ENCODE measurements at regions not wholly inside any gene's neighbourhood (a gene's known extent, or its start where the extent isn't known, plus 50 kb on each side); places are given as distances from the start of the nearest gene placed in this dataset.

DNA sequence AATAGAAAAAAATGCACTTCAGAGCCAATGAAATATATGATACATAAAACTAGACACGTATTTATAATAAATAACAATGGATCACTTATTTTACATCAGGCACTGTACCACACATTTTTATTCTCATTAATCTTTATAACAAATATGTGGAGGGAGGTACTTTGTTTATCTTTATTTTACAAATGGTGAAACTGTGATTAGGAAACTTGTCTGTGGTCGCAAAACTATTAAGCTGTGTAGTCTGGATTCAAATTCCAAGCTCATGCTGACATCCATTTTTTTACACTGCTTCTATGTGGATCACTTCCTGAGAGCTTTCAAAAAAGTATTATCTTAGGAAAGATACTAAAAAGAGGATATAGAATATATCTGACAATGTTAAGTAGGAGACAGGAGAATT, 978.6 kb downstream of the SORCS1 start:
- Histone ChIP-seq H3K4me1 (ENCODE audit: control insufficient read depth in 1 of 2, insufficient read depth in 2 of 2, low read length in 2 of 2) (no peaks in the 10 kb centered on the region), H3K9me3 (ENCODE audit: control insufficient read depth in 1 of 2, low read length in 2 of 2) (no peaks in the 10 kb centered on the region), H3K27ac (ENCODE audit: low read length) (no peak overlapping the region), H3K4me3 (ENCODE audit: low read depth in 1 of 2, low read length in 2 of 2) (no peak overlapping the region), H3K36me3 (ENCODE audit: control insufficient read depth in 1 of 2, insufficient read depth in 2 of 2, low read length in 2 of 2) (no peaks in the 10 kb centered on the region), H3K27me3 (ENCODE audit: low read depth, low read length) (no peaks in the 10 kb centered on the region)

DNA sequence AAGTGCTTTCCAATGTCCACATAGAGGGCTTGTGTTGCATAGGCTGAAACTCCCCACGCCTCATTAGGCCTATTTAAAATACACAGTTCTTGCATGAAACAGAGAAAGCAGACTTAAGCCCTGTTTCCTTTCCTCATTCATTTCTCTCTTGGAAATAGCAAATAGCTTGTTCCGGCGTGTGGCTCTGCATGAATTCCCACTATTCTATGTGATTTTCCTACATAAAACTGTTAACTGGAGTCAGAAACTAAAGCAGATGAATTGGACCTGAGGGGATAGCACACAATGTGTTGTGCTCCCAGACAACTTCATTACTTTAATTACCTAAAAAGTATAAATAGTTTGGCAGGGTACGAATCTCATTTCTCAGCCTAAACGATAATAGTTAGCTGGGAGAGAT, 981.5 kb downstream of the SORCS1 start:
- H3K4me3 ChIP-seq (ENCODE audit: low read depth in 1 of 2, low read length in 2 of 2), result no peak overlapping the region
- no peaks in the 10 kb centered on the region for H3K36me3 ChIP-seq (ENCODE audit: control insufficient read depth in 1 of 2, insufficient read depth in 2 of 2, low read length in 2 of 2)
- H3K27me3 ChIP-seq (ENCODE audit: low read depth, low read length), result no peaks in the 10 kb centered on the region
- no peaks in the 10 kb centered on the region for H3K4me1 ChIP-seq (ENCODE audit: control insufficient read depth in 1 of 2, insufficient read depth in 2 of 2, low read length in 2 of 2)
- no peak overlapping the region for H3K27ac ChIP-seq (ENCODE audit: low read length)
- no peaks in the 10 kb centered on the region for H3K9me3 ChIP-seq (ENCODE audit: control insufficient read depth in 1 of 2, low read length in 2 of 2)

DNA sequence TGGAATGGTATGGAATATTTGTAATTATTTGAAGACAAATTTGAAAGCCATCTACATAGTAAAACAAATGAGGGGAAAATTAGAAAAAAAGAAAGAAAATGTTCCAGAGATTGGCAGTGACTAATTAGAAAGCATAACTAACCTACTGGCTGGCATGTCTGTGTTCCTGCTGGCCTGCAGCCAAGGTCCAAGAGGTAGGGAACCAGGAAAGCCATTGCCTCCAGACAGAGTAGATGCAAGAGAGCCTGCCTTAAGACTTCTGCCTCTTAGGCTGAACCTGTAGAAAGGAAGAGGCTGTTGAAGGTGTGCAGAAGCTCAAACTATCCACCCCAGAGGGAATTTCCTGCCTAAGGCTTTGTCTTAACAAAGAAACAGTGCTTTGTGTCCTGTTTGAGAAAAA, 982.0 kb downstream of the SORCS1 start:
- no peak overlapping the region for H3K27ac ChIP-seq (ENCODE audit: low read length)
- H3K4me3 ChIP-seq (ENCODE audit: low read depth in 1 of 2, low read length in 2 of 2), result no peak overlapping the region
- no peaks in the 10 kb centered on the region for H3K4me1 ChIP-seq (ENCODE audit: control insufficient read depth in 1 of 2, insufficient read depth in 2 of 2, low read length in 2 of 2)
- H3K36me3 ChIP-seq (ENCODE audit: control insufficient read depth in 1 of 2, insufficient read depth in 2 of 2, low read length in 2 of 2), result no peaks in the 10 kb centered on the region
- no peaks in the 10 kb centered on the region for H3K27me3 ChIP-seq (ENCODE audit: low read depth, low read length)
- no peaks in the 10 kb centered on the region for H3K9me3 ChIP-seq (ENCODE audit: control insufficient read depth in 1 of 2, low read length in 2 of 2)

DNA sequence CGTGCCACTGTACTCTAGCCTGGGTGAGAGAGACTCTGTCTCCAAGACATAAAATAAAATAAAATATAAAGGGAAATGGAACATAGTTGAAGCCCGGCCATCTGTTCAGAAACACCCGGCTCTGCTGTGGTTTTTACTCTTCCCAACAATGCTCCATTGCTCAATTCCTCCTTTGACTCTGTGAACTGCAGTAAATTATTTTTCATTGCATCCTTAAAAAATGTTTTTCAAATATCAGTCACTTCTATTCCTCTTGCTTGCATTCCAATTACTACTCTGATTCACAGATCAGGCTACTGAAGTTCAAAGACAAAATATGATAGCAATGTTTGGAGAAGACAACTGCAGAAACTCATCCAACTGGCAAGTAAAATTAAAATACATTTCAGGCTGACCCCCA, 983.0 kb downstream of the SORCS1 start:
- no peak overlapping the region for H3K4me3 ChIP-seq (ENCODE audit: low read depth in 1 of 2, low read length in 2 of 2)
- H3K4me1 ChIP-seq (ENCODE audit: control insufficient read depth in 1 of 2, insufficient read depth in 2 of 2, low read length in 2 of 2), result no peaks in the 10 kb centered on the region
- no peaks in the 10 kb centered on the region for H3K9me3 ChIP-seq (ENCODE audit: control insufficient read depth in 1 of 2, low read length in 2 of 2)
- no peak overlapping the region for H3K27ac ChIP-seq (ENCODE audit: low read length)
- no peaks in the 10 kb centered on the region for H3K36me3 ChIP-seq (ENCODE audit: control insufficient read depth in 1 of 2, insufficient read depth in 2 of 2, low read length in 2 of 2)
- H3K27me3 ChIP-seq (ENCODE audit: low read depth, low read length), result no peaks in the 10 kb centered on the region

DNA sequence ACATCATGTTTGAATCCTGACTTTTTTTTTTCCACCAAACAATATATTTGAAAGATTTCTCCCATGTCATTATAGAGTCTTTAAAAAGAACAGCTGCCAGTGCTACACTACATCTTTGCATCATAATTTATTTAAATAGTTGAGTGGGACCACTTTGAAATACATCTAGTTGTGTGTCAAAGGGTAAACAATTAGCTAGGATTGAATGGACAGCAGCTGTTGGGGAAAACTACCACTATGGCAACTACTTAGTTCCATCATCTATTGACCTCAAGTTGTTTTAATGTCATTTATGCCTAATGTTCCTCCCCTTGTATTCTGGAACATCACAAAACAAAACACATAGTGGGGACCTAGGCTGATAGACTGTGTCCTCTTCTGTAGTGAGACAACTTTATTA, 985.1 kb downstream of the SORCS1 start:
- no peak overlapping the region for H3K4me3 ChIP-seq (ENCODE audit: low read depth in 1 of 2, low read length in 2 of 2)
- H3K27ac ChIP-seq (ENCODE audit: low read length), result no peak overlapping the region
- no peaks in the 10 kb centered on the region for H3K4me1 ChIP-seq (ENCODE audit: control insufficient read depth in 1 of 2, insufficient read depth in 2 of 2, low read length in 2 of 2)
- H3K9me3 ChIP-seq (ENCODE audit: control insufficient read depth in 1 of 2, low read length in 2 of 2), result no peaks in the 10 kb centered on the region
- H3K27me3 ChIP-seq (ENCODE audit: low read depth, low read length), result no peaks in the 10 kb centered on the region
- H3K36me3 ChIP-seq (ENCODE audit: control insufficient read depth in 1 of 2, insufficient read depth in 2 of 2, low read length in 2 of 2), result no peaks in the 10 kb centered on the region

DNA sequence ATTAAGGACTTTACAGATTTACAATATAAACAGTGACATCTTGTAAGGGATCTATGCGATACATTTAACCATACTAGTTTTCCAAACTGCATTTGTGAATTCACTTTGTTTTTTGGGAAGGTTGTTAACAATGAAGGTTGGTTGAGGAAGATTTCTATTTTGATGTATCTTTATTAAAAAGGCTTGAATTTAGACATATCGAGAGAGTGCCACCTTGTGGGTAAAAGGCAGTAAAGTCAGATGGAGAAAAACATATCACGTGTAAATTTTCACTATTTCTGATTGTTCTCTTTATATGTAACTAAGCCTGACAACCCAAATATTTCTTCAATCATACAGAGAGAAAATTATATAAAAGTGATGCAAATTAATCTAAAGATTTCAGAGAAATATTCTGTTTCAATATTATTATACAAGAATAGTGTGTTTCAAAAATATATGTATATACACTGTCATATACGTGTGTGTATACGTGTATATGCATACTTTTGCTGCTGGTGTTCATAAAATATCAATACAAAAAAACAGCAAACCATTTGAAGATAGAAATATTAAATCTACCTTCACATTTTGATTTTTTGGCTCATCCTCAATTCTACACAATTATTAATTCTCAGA, 988.6 kb downstream of the SORCS1 start:
- Histone ChIP-seq H3K27ac (ENCODE audit: low read length) (no peak overlapping the region), H3K4me1 (ENCODE audit: control insufficient read depth in 1 of 2, insufficient read depth in 2 of 2, low read length in 2 of 2) (no peaks in the 10 kb centered on the region), H3K4me3 (ENCODE audit: low read depth in 1 of 2, low read length in 2 of 2) (no peak overlapping the region), H3K9me3 (ENCODE audit: control insufficient read depth in 1 of 2, low read length in 2 of 2) (no peaks in the 10 kb centered on the region), H3K36me3 (ENCODE audit: control insufficient read depth in 1 of 2, insufficient read depth in 2 of 2, low read length in 2 of 2) (no peaks in the 10 kb centered on the region), H3K27me3 (ENCODE audit: low read depth, low read length) (no peaks in the 10 kb centered on the region)

DNA sequence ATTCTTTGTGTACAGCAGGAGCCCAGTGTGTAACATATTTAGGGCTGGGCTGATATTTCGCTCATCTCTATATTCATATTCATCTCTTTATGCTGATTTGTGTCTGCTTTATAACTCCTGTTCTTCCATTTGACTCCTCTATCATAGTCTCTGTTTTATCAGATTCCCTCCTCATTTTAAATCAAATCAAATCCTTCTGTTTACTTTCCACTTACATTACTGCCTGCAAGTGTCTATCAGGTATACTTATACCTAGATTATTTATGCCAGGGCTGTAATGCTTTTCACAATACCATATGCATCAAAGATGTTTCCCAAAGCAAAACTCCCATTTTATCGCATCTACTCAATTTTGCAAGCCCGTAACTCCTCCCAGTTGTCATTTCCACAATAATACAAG, 990.7 kb downstream of the SORCS1 start:
- Histone ChIP-seq H3K4me1 (ENCODE audit: control insufficient read depth in 1 of 2, insufficient read depth in 2 of 2, low read length in 2 of 2) (no peaks in the 10 kb centered on the region), H3K27me3 (ENCODE audit: low read depth, low read length) (no peaks in the 10 kb centered on the region), H3K4me3 (ENCODE audit: low read depth in 1 of 2, low read length in 2 of 2) (no peak overlapping the region), H3K27ac (ENCODE audit: low read length) (no peak overlapping the region), H3K36me3 (ENCODE audit: control insufficient read depth in 1 of 2, insufficient read depth in 2 of 2, low read length in 2 of 2) (no peaks in the 10 kb centered on the region), H3K9me3 (ENCODE audit: control insufficient read depth in 1 of 2, low read length in 2 of 2) (no peaks in the 10 kb centered on the region)

DNA sequence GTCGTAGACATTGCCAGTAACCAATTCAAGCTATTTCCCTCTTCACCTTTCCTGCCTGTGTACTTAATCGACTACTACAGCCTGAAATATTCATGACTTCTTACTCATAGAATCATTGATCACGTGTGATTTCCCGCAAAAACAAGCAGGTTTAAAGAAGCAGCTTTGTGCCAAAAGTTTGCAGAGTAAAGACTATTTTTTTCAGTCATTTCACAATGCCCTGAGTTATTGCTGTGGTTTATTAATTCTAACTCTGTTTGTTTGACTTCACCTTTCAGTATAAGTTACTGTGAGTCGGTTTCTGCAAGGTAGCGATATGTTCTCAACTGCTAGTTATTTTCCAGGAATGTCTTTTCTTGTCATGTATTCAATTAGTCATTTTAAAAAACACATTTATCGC, 995.3 kb downstream of the SORCS1 start:
- Histone ChIP-seq H3K9me3 (ENCODE audit: control insufficient read depth in 1 of 2, low read length in 2 of 2) (no peaks in the 10 kb centered on the region), H3K27me3 (ENCODE audit: low read depth, low read length) (no peaks in the 10 kb centered on the region), H3K27ac (ENCODE audit: low read length) (no peak overlapping the region)

DNA sequence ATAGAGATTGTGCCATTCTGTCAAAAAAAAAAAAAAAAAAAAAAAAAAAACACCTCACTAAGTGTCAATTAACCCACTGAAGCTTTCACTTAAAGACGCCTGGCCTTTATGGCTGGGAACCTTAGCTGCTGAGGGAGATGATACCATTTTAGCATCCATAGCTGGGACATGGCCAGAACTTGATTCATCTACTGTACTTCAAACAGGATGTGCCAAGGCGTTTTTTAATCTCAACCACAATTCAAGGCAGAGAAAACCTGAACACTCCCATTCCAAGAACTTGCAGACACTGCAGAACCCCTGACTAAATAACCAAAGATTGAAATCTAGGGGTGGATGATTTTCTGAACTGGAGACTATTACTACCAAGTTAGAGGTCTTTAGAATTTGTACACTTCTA, 996.6 kb downstream of the SORCS1 start:
- Histone ChIP-seq H3K9me3 (ENCODE audit: control insufficient read depth in 1 of 2, low read length in 2 of 2) (no peaks in the 10 kb centered on the region), H3K27ac (ENCODE audit: low read length) (no peak overlapping the region), H3K4me3 (ENCODE audit: low read depth in 1 of 2, low read length in 2 of 2) (no peak overlapping the region), H3K36me3 (ENCODE audit: control insufficient read depth in 1 of 2, insufficient read depth in 2 of 2, low read length in 2 of 2) (no peaks in the 10 kb centered on the region), H3K27me3 (ENCODE audit: low read depth, low read length) (no peaks in the 10 kb centered on the region), H3K4me1 (ENCODE audit: control insufficient read depth in 1 of 2, insufficient read depth in 2 of 2, low read length in 2 of 2) (no peaks in the 10 kb centered on the region)

More for the DNA sequence above, 995.3 kb downstream of the SORCS1 start:
- no peak overlapping the region for H3K4me3 ChIP-seq (ENCODE audit: low read depth in 1 of 2, low read length in 2 of 2)
- no peaks in the 10 kb centered on the region for H3K4me1 ChIP-seq (ENCODE audit: control insufficient read depth in 1 of 2, insufficient read depth in 2 of 2, low read length in 2 of 2)
- no peaks in the 10 kb centered on the region for H3K36me3 ChIP-seq (ENCODE audit: control insufficient read depth in 1 of 2, insufficient read depth in 2 of 2, low read length in 2 of 2)

DNA sequence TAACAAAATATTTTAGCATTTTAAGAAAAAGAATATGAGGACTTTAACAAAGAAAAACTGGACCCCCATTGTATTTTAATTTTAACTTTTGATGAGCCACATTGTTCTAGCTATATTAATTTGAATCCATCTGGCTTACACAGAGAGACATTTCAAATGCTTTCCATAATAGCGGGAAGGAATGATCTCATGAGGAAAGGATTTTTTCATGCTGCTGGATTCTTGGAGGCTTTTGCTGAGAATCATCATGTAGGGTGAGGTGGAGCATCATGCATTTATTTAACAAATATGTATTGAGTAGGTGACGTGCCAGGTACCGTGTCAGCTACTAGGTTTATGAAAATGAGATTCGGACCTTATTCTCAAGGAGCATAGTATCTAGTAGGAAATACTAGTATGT, 1006.3 kb downstream of the SORCS1 start:
- no peaks in the 10 kb centered on the region for H3K36me3 ChIP-seq (ENCODE audit: control insufficient read depth in 1 of 2, insufficient read depth in 2 of 2, low read length in 2 of 2)
- H3K4me3 ChIP-seq (ENCODE audit: low read depth in 1 of 2, low read length in 2 of 2), result no peak overlapping the region
- H3K27me3 ChIP-seq (ENCODE audit: low read depth, low read length), result no peaks in the 10 kb centered on the region
- H3K9me3 ChIP-seq (ENCODE audit: control insufficient read depth in 1 of 2, low read length in 2 of 2), result no peaks in the 10 kb centered on the region
- no peaks in the 10 kb centered on the region for H3K4me1 ChIP-seq (ENCODE audit: control insufficient read depth in 1 of 2, insufficient read depth in 2 of 2, low read length in 2 of 2)
- H3K27ac ChIP-seq (ENCODE audit: low read length), result no peak overlapping the region

DNA sequence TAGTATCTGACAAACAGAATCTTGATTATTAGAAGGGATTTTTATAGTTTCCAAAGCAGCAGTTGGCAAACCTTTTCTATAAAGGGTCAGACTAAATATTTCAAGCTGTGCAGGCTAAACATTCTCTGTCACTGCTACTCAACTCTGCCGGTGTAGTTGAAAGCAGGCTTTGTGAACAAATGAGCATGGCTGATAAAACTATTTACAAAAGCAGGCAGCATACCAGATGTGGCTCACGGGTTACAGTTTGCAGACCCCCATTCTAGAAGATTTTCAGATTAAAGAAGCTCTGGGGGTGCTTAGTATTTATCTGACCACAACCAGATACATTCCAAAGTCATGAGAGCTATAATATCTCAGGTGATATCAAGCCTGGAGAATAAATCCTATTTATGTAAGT, 1017.5 kb downstream of the SORCS1 start:
- H3K36me3 ChIP-seq (ENCODE audit: control insufficient read depth in 1 of 2, insufficient read depth in 2 of 2, low read length in 2 of 2), result no peaks in the 10 kb centered on the region
- H3K4me3 ChIP-seq (ENCODE audit: low read depth in 1 of 2, low read length in 2 of 2), result no peak overlapping the region
- no peak overlapping the region for H3K27ac ChIP-seq (ENCODE audit: low read length)
- peaks cover 0 to 8% of the 10 kb centered on the region in 2 donors for H3K4me1 ChIP-seq (ENCODE audit: control insufficient read depth in 1 of 2, insufficient read depth in 2 of 2, low read length in 2 of 2)
- H3K27me3 ChIP-seq (ENCODE audit: low read depth, low read length), result no peaks in the 10 kb centered on the region
- H3K9me3 ChIP-seq (ENCODE audit: control insufficient read depth in 1 of 2, low read length in 2 of 2), result peaks cover 0 to 4% of the 10 kb centered on the region in 2 donors

DNA sequence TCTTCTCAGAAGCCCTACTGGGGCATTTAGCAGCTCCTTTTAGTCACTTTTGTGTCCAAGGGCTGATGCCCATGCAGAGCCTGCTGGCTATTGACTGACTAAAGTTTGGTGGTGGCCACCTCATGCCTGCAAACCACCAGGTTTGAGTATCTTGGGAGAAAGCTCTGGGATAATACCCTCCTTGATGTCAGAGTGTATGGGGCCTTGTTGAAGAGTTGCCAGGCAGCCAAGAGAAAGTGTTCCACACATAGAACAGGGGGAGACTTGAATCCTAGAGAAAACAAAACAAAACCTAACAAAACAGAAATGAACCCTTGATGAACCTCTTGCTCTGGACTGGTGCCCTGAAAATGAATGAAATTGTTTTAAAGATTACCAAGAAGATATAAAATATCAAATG, 1024.6 kb downstream of the SORCS1 start:
- Histone ChIP-seq H3K4me1 (ENCODE audit: control insufficient read depth in 1 of 2, insufficient read depth in 2 of 2, low read length in 2 of 2) (peaks cover 0 to 3% of the 10 kb centered on the region in 2 donors), H3K27ac (ENCODE audit: low read length) (no peak overlapping the region), H3K9me3 (ENCODE audit: control insufficient read depth in 1 of 2, low read length in 2 of 2) (no peaks in the 10 kb centered on the region), H3K27me3 (ENCODE audit: low read depth, low read length) (no peaks in the 10 kb centered on the region), H3K4me3 (ENCODE audit: low read depth in 1 of 2, low read length in 2 of 2) (no peak overlapping the region), H3K36me3 (ENCODE audit: control insufficient read depth in 1 of 2, insufficient read depth in 2 of 2, low read length in 2 of 2) (no peaks in the 10 kb centered on the region)
